GM12872 (cell line): ENCODE measurements at regions not wholly inside any gene's neighbourhood (a gene's known extent, or its start where the extent isn't known, plus 50 kb on each side); places are given as distances from the start of the nearest gene placed in this dataset.

ENCODE experiments used
- CTCF ChIP-seq: IDR thresholded peaks from 3 replicates; pipeline ENCODE4 v1.5.1; 2011; ENCODE audit warnings: low read depth, mild to moderate bottlenecking, low read length, moderate library complexity; ENCODE audit not compliant: insufficient read depth

GRCh38 chr15:81785181-81785580 lies 260.6 kb downstream of the MEX3B start:
- TF ChIP-seq CTCF, result no peak

GRCh38 chr15:81784751-81785150 lies 261.1 kb downstream of the MEX3B start:
- TF ChIP-seq CTCF, result no peak

GRCh38 chr15:81783586-81783985 lies 262.2 kb downstream of the MEX3B start:
- TF ChIP-seq CTCF, result no peak

GRCh38 chr15:81783076-81783475 lies 262.7 kb downstream of the MEX3B start:
- no peak for TF ChIP-seq CTCF

- TF ChIP-seq CTCF, result no peak
Observed at GRCh38 chr15:81781395-81781794, 264.4 kb downstream of the MEX3B start.

- TF ChIP-seq CTCF, result no peak
Observed at GRCh38 chr15:81780966-81781365, 264.9 kb downstream of the MEX3B start.

GRCh38 chr15:81779181-81779580 lies 266.6 kb downstream of the MEX3B start:
- no peak for TF ChIP-seq CTCF

GRCh38 chr15:81777546-81777945 lies 268.3 kb downstream of the MEX3B start:
- no peak for TF ChIP-seq CTCF
